HepG2 (cell line): ENCODE measurements at regions not wholly inside any gene's neighbourhood (a gene's known extent, or its start where the extent isn't known, plus 50 kb on each side); places are given as distances from the start of the nearest gene placed in this dataset.
A peak's percentile ranks its signal among the peaks of the same experiment; 100 is the strongest.

Source experiments
- ARNT2 ChIP-seq: sonication (generic); formaldehyde crosslinking; IDR thresholded peaks from 2 replicates; pipeline ENCODE4 v1.8.0; 2022; ENCODE audit warnings: mild to moderate bottlenecking, low read depth, missing genetic modification reagents, moderate library complexity
- CERS6 ChIP-seq: sonication (generic); formaldehyde crosslinking; IDR thresholded peaks from 2 replicates; pipeline ENCODE4 v1.5.0; 2020; ENCODE audit warnings: missing genetic modification reagents
- ETS1 ChIP-seq: sonication (generic); formaldehyde crosslinking; IDR thresholded peaks from 2 replicates; pipeline ENCODE4 v1.4.0; 2020; ENCODE audit warnings: missing genetic modification reagents
- FOXJ3 ChIP-seq: sonication (generic); formaldehyde crosslinking; IDR thresholded peaks from 2 replicates; pipeline ENCODE4 v1.4.0; 2020; ENCODE audit warnings: missing genetic modification reagents, mild to moderate bottlenecking, borderline replicate concordance
- GABPB1 ChIP-seq: IDR thresholded peaks from 2 replicates; pipeline ENCODE4 v1.6.1; 2016; ENCODE audit warnings: mild to moderate bottlenecking, missing genetic modification reagents, moderate library complexity, missing compliant biosample characterization
- HCFC1 ChIP-seq: fragments of 150-350 bp; IDR thresholded peaks from 2 replicates; pipeline ENCODE4 v1.6.1; 2014; ENCODE audit warnings: low read depth, low read length
- HDAC6 ChIP-seq: fragments of 200-600 bp; sonication (generic); IDR thresholded peaks from 2 replicates; pipeline ENCODE4 v1.7.0; 2017; ENCODE audit warnings: mild to moderate bottlenecking, antibody characterized with exemption, low read length, low read depth
- IKZF5 ChIP-seq: IDR thresholded peaks from 2 replicates; pipeline ENCODE4 v1.6.1; 2018; ENCODE audit warnings: missing genetic modification reagents, mild to moderate bottlenecking, missing compliant biosample characterization
- IRF9 ChIP-seq: sonication (generic); formaldehyde crosslinking; IDR thresholded peaks from 2 replicates; pipeline ENCODE4 v1.8.0; 2022; ENCODE audit warnings: missing genetic modification reagents, mild to moderate bottlenecking, borderline replicate concordance
- MLX ChIP-seq: IDR thresholded peaks from 2 replicates; pipeline ENCODE4 v1.6.1; 2016
- MTERF4 ChIP-seq: sonication (generic); formaldehyde crosslinking; IDR thresholded peaks from 2 replicates; pipeline ENCODE4 v1.8.0; 2023; ENCODE audit warnings: mild to moderate bottlenecking, missing genetic modification reagents
- PHF21A ChIP-seq: sonication (generic); formaldehyde crosslinking; IDR thresholded peaks from 2 replicates; pipeline ENCODE4 v1.5.0; 2020; ENCODE audit warnings: mild to moderate bottlenecking, missing genetic modification reagents
- PTBP1 ChIP-seq: fragments of 200-400 bp; formaldehyde crosslinking; IDR thresholded peaks from 2 replicates; pipeline ENCODE4 v1.6.1; 2018; ENCODE audit warnings: low read length, low read depth; ENCODE audit not compliant: poor library complexity, severe bottlenecking
- ZBTB20 ChIP-seq: sonication (generic); formaldehyde crosslinking; IDR thresholded peaks from 2 replicates; pipeline ENCODE4 v1.8.1; 2023; ENCODE audit warnings: missing genetic modification reagents, low read depth, mild to moderate bottlenecking, borderline replicate concordance
- ZMAT5 ChIP-seq: sonication (generic); formaldehyde crosslinking; IDR thresholded peaks from 2 replicates; pipeline ENCODE4 v1.5.0; 2020; ENCODE audit warnings: mild to moderate bottlenecking, low read depth, missing genetic modification reagents, borderline replicate concordance
- ZNF329 ChIP-seq: sonication (generic); formaldehyde crosslinking; IDR thresholded peaks from 2 replicates; pipeline ENCODE4 v1.9.0; 2021; ENCODE audit warnings: low read depth, mild to moderate bottlenecking, missing genetic modification reagents
- ZNF331 ChIP-seq: sonication (generic); formaldehyde crosslinking; IDR thresholded peaks from 2 replicates; pipeline ENCODE4 v1.4.0; 2020; ENCODE audit warnings: missing genetic modification reagents
- ZNF501 ChIP-seq: sonication (generic); formaldehyde crosslinking; IDR thresholded peaks from 2 replicates; pipeline ENCODE4 v1.5.1; 2020; ENCODE audit warnings: mild to moderate bottlenecking, moderate library complexity, missing genetic modification reagents
- ZNF557 ChIP-seq: sonication (generic); formaldehyde crosslinking; IDR thresholded peaks from 2 replicates; pipeline ENCODE4 v1.4.0; 2020; ENCODE audit warnings: missing genetic modification reagents
- ZNF562 ChIP-seq: sonication (generic); formaldehyde crosslinking; IDR thresholded peaks from 2 replicates; pipeline ENCODE4 v1.8.0; 2022; ENCODE audit warnings: missing genetic modification reagents, borderline replicate concordance
- ZNF607 ChIP-seq: sonication (generic); formaldehyde crosslinking; IDR thresholded peaks from 2 replicates; pipeline ENCODE4 v1.5.1; 2020; ENCODE audit warnings: missing genetic modification reagents, mild to moderate bottlenecking, borderline replicate concordance
- ZNF713 ChIP-seq: sonication (generic); formaldehyde crosslinking; IDR thresholded peaks from 2 replicates; pipeline ENCODE4 v1.4.0; 2020; ENCODE audit warnings: mild to moderate bottlenecking, missing genetic modification reagents
- ZSCAN31 ChIP-seq: sonication (generic); formaldehyde crosslinking; IDR thresholded peaks from 2 replicates; pipeline ENCODE4 v1.5.0; 2020; ENCODE audit warnings: low read depth, mild to moderate bottlenecking, missing genetic modification reagents

- TF ChIP-seq FOXJ3 (no peak), GABPB1 (CRISPR knock-in tag) (peak; percentile 34; the same call in 1 of the 2 replicates), ZSCAN31 (no peak), HCFC1 (no peak), PHF21A (CRISPR knock-in tag) (no peak), ZNF562 (CRISPR knock-in tag) (no peak), PTBP1 (no peak), CERS6 (CRISPR knock-in tag) (no peak), HDAC6 (no peak), ZBTB20 (CRISPR knock-in tag) (no peak), ZNF607 (0 out of 2 replicates have a peak, but pooled peaks have one; percentile 40), MTERF4 (CRISPR knock-in tag) (no peak), ZMAT5 (CRISPR knock-in tag) (no peak), ZNF557 (CRISPR knock-in tag) (no peak), ZNF713 (CRISPR knock-in tag) (no peak), ARNT2 (no peak), ZNF501 (CRISPR knock-in tag) (peak; percentile 58; the same call in 1 of the 2 replicates), ZNF331 (peak; percentile 51; the same call in 1 of the 2 replicates), ETS1 (CRISPR knock-in tag) (no peak), IRF9 (CRISPR knock-in tag) (no peak), IKZF5 (CRISPR knock-in tag) (no peak; the same call in 1 of the 2 replicates), MLX (CRISPR knock-in tag) (no peak), ZNF329 (CRISPR knock-in tag) (no peak)
These were observed 125.1 kb upstream of the IPO9 start (continued) for GRCh38 chr1:201703621-201704438.
